ENCODE measurements at regions not wholly inside any gene's neighbourhood (a gene's known extent, or its start where the extent isn't known, plus 50 kb on each side); places are given as distances from the start of the nearest gene placed in this dataset.

GRCh38 chr13:40401911-40402776, 264.3 kb downstream of the FOXO1 start:
- H3K4me3 ChIP-seq (ENCODE audit: low read depth, low read length) = peak overlapping the region; percentile 9
- peak; percentile 99 for DNase-seq (ENCODE audit: low read depth)
- TF ChIP-seq, protein P1, sequence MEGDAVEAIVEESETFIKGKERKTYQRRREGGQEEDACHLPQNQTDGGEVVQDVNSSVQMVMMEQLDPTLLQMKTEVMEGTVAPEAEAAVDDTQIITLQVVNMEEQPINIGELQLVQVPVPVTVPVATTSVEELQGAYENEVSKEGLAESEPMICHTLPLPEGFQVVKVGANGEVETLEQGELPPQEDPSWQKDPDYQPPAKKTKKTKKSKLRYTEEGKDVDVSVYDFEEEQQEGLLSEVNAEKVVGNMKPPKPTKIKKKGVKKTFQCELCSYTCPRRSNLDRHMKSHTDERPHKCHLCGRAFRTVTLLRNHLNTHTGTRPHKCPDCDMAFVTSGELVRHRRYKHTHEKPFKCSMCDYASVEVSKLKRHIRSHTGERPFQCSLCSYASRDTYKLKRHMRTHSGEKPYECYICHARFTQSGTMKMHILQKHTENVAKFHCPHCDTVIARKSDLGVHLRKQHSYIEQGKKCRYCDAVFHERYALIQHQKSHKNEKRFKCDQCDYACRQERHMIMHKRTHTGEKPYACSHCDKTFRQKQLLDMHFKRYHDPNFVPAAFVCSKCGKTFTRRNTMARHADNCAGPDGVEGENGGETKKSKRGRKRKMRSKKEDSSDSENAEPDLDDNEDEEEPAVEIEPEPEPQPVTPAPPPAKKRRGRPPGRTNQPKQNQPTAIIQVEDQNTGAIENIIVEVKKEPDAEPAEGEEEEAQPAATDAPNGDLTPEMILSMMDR (conservative IDR thresholded peaks at IDR 0.05; ENCODE audit: low read depth, low read length) = no peak

GRCh38 chr13:40402931-40403431, 263.5 kb downstream of the FOXO1 start:
- H3K4me3 ChIP-seq (ENCODE audit: low read depth, low read length) = no peak overlapping the region
- TF ChIP-seq, protein P1 (conservative IDR thresholded peaks at IDR 0.05; ENCODE audit: low read depth, low read length) = no peak
- DNase-seq (ENCODE audit: low read depth) = peak; percentile 92

- DNase-seq (ENCODE audit: low read depth) = no peak
- no peak overlapping the region for H3K4me3 ChIP-seq (ENCODE audit: low read depth, low read length)
- TF ChIP-seq, protein P1 (conservative IDR thresholded peaks at IDR 0.05; ENCODE audit: low read depth, low read length) = no peak
Observed at GRCh38 chr13:40403509-40404241, 262.8 kb downstream of the FOXO1 start.

DNA sequence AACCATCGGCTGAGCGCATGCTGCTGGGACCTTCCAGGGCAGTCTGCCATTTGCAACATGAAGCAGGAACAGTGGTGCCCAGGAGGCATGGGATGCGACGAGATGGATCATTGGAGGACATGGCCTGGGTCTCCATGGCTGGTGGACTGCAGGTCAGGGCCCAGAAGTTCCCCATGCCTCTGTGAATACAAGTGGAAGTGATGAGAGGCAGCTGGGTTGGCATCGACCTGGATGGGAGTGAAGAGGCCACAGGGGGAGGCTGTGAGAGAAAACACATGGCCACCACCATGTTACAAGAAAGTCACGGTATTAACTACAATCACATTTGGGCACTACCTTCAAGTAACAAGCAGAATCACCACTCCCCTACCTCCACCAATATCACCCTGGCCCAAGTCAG, 262.0 kb downstream of the FOXO1 start:
- no peak overlapping the region for H3K4me3 ChIP-seq (ENCODE audit: low read depth, low read length)
- no peak for DNase-seq (ENCODE audit: low read depth)
- TF ChIP-seq, protein P1 (conservative IDR thresholded peaks at IDR 0.05; ENCODE audit: low read depth, low read length) = no peak

GRCh38 chr13:40404967-40405716, 261.3 kb downstream of the FOXO1 start:
- H3K4me3 ChIP-seq (ENCODE audit: low read depth, low read length) = no peak overlapping the region
- no peak for DNase-seq (ENCODE audit: low read depth)
- TF ChIP-seq, protein P1 (conservative IDR thresholded peaks at IDR 0.05; ENCODE audit: low read depth, low read length) = no peak

DNA sequence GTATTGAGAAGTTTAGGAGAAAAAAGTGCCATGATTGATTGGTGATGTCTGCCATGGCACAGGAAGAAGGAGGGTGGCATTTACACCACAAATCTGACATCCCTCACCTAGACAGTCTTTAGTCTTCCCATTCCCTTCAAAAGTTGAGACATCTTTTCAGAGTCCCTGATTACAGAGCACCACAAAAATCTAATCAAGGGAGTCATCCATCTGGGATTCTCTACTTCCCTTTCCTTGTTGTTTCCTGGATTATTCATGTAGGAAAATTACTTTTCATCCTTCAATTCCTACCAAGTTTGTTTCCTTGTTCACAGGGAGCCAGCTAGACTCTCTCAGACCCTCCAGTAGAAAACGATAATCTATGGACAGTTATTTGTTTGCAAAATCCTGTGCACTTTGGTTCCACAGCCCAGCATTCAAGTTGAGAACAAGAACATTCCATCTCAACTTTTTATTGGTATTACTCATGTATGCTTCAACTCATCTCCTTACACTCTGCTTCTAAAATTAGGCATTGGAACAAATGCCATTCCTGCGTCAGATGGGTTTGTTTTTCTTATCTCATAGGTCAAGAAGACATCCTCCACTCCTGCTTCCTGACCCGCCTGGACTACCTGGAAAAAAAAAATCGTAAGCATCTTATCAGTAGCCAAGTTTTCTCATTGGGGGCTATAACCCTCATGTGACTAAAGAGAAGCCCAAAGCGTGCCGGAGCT, 259.9 kb downstream of the FOXO1 start:
- no peak overlapping the region for H3K4me3 ChIP-seq (ENCODE audit: low read depth, low read length)
- TF ChIP-seq, protein P1 (conservative IDR thresholded peaks at IDR 0.05; ENCODE audit: low read depth, low read length) = no peak

More for the DNA sequence above, 259.9 kb downstream of the FOXO1 start:
- DNase-seq (ENCODE audit: low read depth) = peak; percentile 91

Data from choroid plexus epithelial cell (primary cell).